Parathyroid adenoma (tissue), 2 donors: ENCODE measurements at regions not wholly inside any gene's neighbourhood (a gene's known extent, or its start where the extent isn't known, plus 50 kb on each side); places are given as distances from the start of the nearest gene placed in this dataset.

Experiments used
- H2AFZ ChIP-seq: fragments of 300-600 bp; sonication (generic); one replicate; pipeline ENCODE4 v1.7.0; 2017; ENCODE audit warnings: antibody characterized with exemption, mild to moderate bottlenecking
- H3K27ac ChIP-seq: fragments of 300-600 bp; sonication (generic); one replicate; pipeline ENCODE4 v1.7.0; 2017
- H3K27me3 ChIP-seq: fragments of 300-600 bp; sonication (generic); one replicate; pipeline ENCODE4 v1.7.0; 2017; ENCODE audit warnings: low read length; ENCODE audit not compliant: control insufficient read depth, insufficient read depth
- H3K36me3 ChIP-seq: fragments of 300-600 bp; sonication (generic); one replicate; pipeline ENCODE4 v1.7.0; 2017; ENCODE audit warnings: low read length; ENCODE audit not compliant: control insufficient read depth, insufficient read depth
- H3K4me1 ChIP-seq: fragments of 300-600 bp; sonication (generic); one replicate; pipeline ENCODE4 v1.7.0; 2017; ENCODE audit warnings: control low read depth
- H3K4me2 ChIP-seq: fragments of 300-600 bp; sonication (generic); one replicate; pipeline ENCODE4 v1.7.0; 2017; ENCODE audit warnings: low read length
- H3K4me3 ChIP-seq: fragments of 300-600 bp; sonication (generic); one replicate; pipeline ENCODE4 v1.7.0; 2017; ENCODE audit warnings: low read depth, low read length
- H3K79me2 ChIP-seq: fragments of 300-600 bp; sonication (generic); one replicate; pipeline ENCODE4 v1.7.0; 2017; ENCODE audit warnings: control low read depth
- H3K9ac ChIP-seq: fragments of 300-600 bp; sonication (generic); one replicate; pipeline ENCODE4 v1.7.0; 2017; ENCODE audit warnings: mild to moderate bottlenecking
- H3K9me3 ChIP-seq: fragments of 300-600 bp; sonication (generic); one replicate; pipeline ENCODE4 v1.7.0; 2017; ENCODE audit warnings: low read length; ENCODE audit not compliant: control insufficient read depth
- CTCF ChIP-seq: fragments of 300-600 bp; sonication (generic); IDR thresholded peaks from one replicate; pipeline ENCODE4 v1.7.0; 2017; ENCODE audit warnings: antibody characterized with exemption, mild to moderate bottlenecking
- donor health status: primary hyperparathyroidism.

- H3K27ac ChIP-seq, result no peak overlapping the region
- TF ChIP-seq CTCF, result no peak
- H2AFZ ChIP-seq, result no peak overlapping the region
- peaks cover 18% of the 10 kb centered on the region for H3K79me2 ChIP-seq
- no peak overlapping the region for H3K4me3 ChIP-seq
- peaks cover 8% of the 10 kb centered on the region for H3K4me1 ChIP-seq
- H3K4me2 ChIP-seq, result no peak overlapping the region
- no peaks in the 10 kb centered on the region for H3K27me3 ChIP-seq
- H3K36me3 ChIP-seq, result no peaks in the 10 kb centered on the region
- H3K9ac ChIP-seq, result no peak overlapping the region
- H3K9me3 ChIP-seq, result no peaks in the 10 kb centered on the region
Measured at GRCh38 chr7:130925136-130925794, 191.3 kb upstream of the KLF14 start.

- Histone ChIP-seq H2AFZ (no peak overlapping the region), H3K27me3 (no peaks in the 10 kb centered on the region), H3K9me3 (no peaks in the 10 kb centered on the region), H3K79me2 (peaks cover 22% of the 10 kb centered on the region), H3K36me3 (no peaks in the 10 kb centered on the region), H3K27ac (no peak overlapping the region), H3K4me1 (peaks cover 10% of the 10 kb centered on the region), H3K4me3 (no peak overlapping the region), H3K4me2 (no peak overlapping the region), H3K9ac (no peak overlapping the region)
- TF ChIP-seq CTCF, result no peak
Measured at GRCh38 chr7:130926001-130926691, 192.1 kb upstream of the KLF14 start.

- TF ChIP-seq CTCF, result no peak
- Histone ChIP-seq H3K27me3 (no peaks in the 10 kb centered on the region), H3K27ac (no peak overlapping the region), H3K4me1 (peaks cover 10% of the 10 kb centered on the region), H3K4me2 (no peak overlapping the region), H3K4me3 (no peak overlapping the region), H3K79me2 (peaks cover 26% of the 10 kb centered on the region), H3K9ac (no peak overlapping the region), H2AFZ (no peak overlapping the region), H3K36me3 (no peaks in the 10 kb centered on the region), H3K9me3 (no peaks in the 10 kb centered on the region)
Measured at GRCh38 chr7:130927062-130927461, 193.1 kb upstream of the KLF14 start.

GRCh38 chr7:130927564-130927963 is 193.6 kb upstream of the KLF14 start:
- Histone ChIP-seq H3K9me3 (no peaks in the 10 kb centered on the region), H3K4me2 (no peak overlapping the region), H3K27me3 (no peaks in the 10 kb centered on the region), H3K9ac (no peak overlapping the region), H2AFZ (no peak overlapping the region), H3K36me3 (no peaks in the 10 kb centered on the region), H3K79me2 (peaks cover 26% of the 10 kb centered on the region), H3K27ac (no peak overlapping the region), H3K4me3 (no peak overlapping the region), H3K4me1 (peaks cover 10% of the 10 kb centered on the region)
- no peak for TF ChIP-seq CTCF
